ENCODE measurements at regions not wholly inside any gene's neighbourhood (a gene's known extent, or its start where the extent isn't known, plus 50 kb on each side); places are given as distances from the start of the nearest gene placed in this dataset.
A peak's percentile ranks its signal among the peaks of the same experiment; 100 is the strongest.

DNA sequence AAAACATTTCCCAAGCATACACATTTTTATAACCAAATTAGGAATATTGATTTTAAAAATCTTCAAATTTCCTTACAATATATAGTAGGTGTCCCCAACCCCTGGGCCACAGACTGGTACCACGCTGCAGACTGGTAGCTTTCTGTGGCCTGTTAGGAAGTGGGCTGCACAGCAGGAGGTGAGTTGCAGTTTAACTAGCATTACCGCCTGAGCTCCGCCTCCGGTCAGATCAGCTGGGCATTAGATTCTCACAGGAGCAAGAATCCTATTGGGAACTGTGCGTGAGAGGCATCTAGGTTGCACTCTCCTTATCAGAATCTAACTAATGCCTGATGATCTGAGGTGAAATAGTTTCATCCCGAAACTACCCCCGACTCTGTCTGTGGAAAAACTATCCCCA, 62.1 kb downstream of the ZWINT start:
- peak; percentile 13 for DNase-seq (ENCODE audit: low read depth, low spot score)
- H3K9me3 ChIP-seq (ENCODE audit: control insufficient read depth, insufficient read depth, low read length): no peaks in the 10 kb centered on the region
- H3K27ac ChIP-seq (ENCODE audit: low read length): no peak overlapping the region
- no peaks in the 10 kb centered on the region for H3K36me3 ChIP-seq (ENCODE audit: control insufficient read depth, insufficient read depth, low read length)
- WGBS (ENCODE audit: insufficient coverage, insufficient read length): no CpG with 5 or more reads among the region's 7 CpGs
- H3K27me3 ChIP-seq (ENCODE audit: control insufficient read depth, insufficient read depth, low read length): no peaks in the 10 kb centered on the region
- 0 out of 2 replicates have a peak, but pooled peaks cover 2% of the 10 kb centered on the region for H3K4me1 ChIP-seq (ENCODE audit: control insufficient read depth, insufficient read depth, low read length)
- H3K4me3 ChIP-seq (ENCODE audit: low read length): no peak overlapping the region

- Histone ChIP-seq H3K27ac (ENCODE audit: low read length) (no peak overlapping the region), H3K4me1 (ENCODE audit: control insufficient read depth, insufficient read depth, low read length) (0 out of 2 replicates have a peak, but pooled peaks cover 2% of the 10 kb centered on the region), H3K9me3 (ENCODE audit: control insufficient read depth, insufficient read depth, low read length) (no peaks in the 10 kb centered on the region), H3K4me3 (ENCODE audit: low read length) (no peak overlapping the region), H3K36me3 (ENCODE audit: control insufficient read depth, insufficient read depth, low read length) (no peaks in the 10 kb centered on the region), H3K27me3 (ENCODE audit: control insufficient read depth, insufficient read depth, low read length) (no peaks in the 10 kb centered on the region)
- no CpG with 5 or more reads among the region's 1 CpG for WGBS (ENCODE audit: insufficient coverage, insufficient read length)
- DNase-seq (ENCODE audit: low read depth, low spot score): no peak
These were observed 64.4 kb downstream of the ZWINT start for GRCh38 chr10:56296618-56297017.

DNA sequence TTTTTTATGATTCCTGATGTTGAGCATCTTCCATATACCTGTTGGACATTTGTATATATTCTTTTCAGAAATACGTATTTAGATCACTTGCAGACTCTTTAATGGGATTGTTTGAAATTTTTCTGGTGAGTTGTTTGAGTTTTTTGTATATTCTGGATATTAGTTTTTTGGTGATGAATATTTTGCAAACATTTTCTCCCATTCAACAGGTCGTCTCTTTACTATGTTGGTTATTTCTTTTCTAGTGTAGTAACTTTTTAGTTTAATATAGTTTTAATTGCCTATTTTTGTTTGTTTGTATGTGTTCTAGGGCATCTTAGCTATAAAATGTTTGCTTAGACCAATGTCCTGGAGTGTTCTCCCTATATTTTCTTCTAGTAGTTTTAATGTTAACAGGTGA, 72.7 kb downstream of the ZWINT start:
- no peaks in the 10 kb centered on the region for H3K9me3 ChIP-seq (ENCODE audit: control insufficient read depth, insufficient read depth, low read length)
- H3K4me1 ChIP-seq (ENCODE audit: control insufficient read depth, insufficient read depth, low read length): no peaks in the 10 kb centered on the region
- no CpG with 5 or more reads among the region's 2 CpGs for WGBS (ENCODE audit: insufficient coverage, insufficient read length)
- H3K4me3 ChIP-seq (ENCODE audit: low read length): no peak overlapping the region
- H3K27me3 ChIP-seq (ENCODE audit: control insufficient read depth, insufficient read depth, low read length): no peaks in the 10 kb centered on the region
- no peak overlapping the region for H3K27ac ChIP-seq (ENCODE audit: low read length)
- no peaks in the 10 kb centered on the region for H3K36me3 ChIP-seq (ENCODE audit: control insufficient read depth, insufficient read depth, low read length)
- no peak for DNase-seq (ENCODE audit: low read depth, low spot score)

DNA sequence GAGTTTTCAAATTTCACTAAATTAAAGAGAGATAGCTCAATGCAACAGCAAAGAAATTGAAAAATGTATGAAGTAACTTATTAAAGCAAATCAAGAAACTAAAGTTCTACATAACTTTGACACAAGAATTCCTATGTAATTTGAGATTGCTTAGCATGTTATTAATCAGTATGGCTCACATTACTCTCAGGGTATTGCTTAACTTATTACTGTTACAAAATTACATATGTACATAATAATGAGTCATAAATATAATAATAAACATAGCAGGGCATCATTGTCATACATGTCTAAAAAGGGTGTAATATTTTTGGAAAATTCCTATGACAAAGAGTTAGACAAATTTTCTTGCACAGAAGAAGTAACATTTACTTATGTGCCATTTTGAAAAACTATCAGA, 75.0 kb downstream of the ZWINT start:
- Histone ChIP-seq H3K9me3 (ENCODE audit: control insufficient read depth, insufficient read depth, low read length) (no peaks in the 10 kb centered on the region), H3K27ac (ENCODE audit: low read length) (no peak overlapping the region), H3K36me3 (ENCODE audit: control insufficient read depth, insufficient read depth, low read length) (no peaks in the 10 kb centered on the region)

GRCh38 chr10:56279270-56279669, 81.8 kb downstream of the ZWINT start:
- H3K27me3 ChIP-seq (ENCODE audit: control insufficient read depth, insufficient read depth, low read length): no peaks in the 10 kb centered on the region
- no peaks in the 10 kb centered on the region for H3K9me3 ChIP-seq (ENCODE audit: control insufficient read depth, insufficient read depth, low read length)
- no peaks in the 10 kb centered on the region for H3K36me3 ChIP-seq (ENCODE audit: control insufficient read depth, insufficient read depth, low read length)
- no peak overlapping the region for H3K4me3 ChIP-seq (ENCODE audit: low read length)
- H3K27ac ChIP-seq (ENCODE audit: low read length): no peak overlapping the region
- no peak for DNase-seq (ENCODE audit: low read depth, low spot score)
- H3K4me1 ChIP-seq (ENCODE audit: control insufficient read depth, insufficient read depth, low read length): no peaks in the 10 kb centered on the region

More for the DNA sequence above, 75.0 kb downstream of the ZWINT start:
- no peaks in the 10 kb centered on the region for H3K4me1 ChIP-seq (ENCODE audit: control insufficient read depth, insufficient read depth, low read length)
- no peaks in the 10 kb centered on the region for H3K27me3 ChIP-seq (ENCODE audit: control insufficient read depth, insufficient read depth, low read length)
- no peak overlapping the region for H3K4me3 ChIP-seq (ENCODE audit: low read length)
- DNase-seq (ENCODE audit: low read depth, low spot score): no peak

DNA sequence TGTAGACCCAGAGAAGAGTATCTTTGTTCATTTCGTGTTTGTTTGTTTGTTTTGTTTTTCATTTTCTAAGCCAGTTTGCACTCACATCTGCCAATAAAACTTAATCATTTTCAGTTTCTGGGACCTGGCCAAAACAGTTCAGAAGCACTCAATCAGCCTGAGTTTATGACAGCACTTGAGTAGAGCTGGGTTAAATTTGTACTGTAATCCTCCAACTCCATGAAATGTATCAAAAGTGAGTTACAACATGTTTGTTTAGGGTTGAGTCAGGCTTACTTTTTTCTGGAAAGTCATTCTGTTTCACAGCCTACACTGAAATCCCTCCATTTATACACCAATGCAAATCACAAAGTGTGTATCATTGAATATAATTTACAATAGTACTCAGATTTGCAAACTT, 91.9 kb downstream of the ZWINT start:
- WGBS (ENCODE audit: insufficient coverage, insufficient read length): no CpG with 5 or more reads among the region's 1 CpG
- no peak overlapping the region for H3K27ac ChIP-seq (ENCODE audit: low read length)
- no peak for DNase-seq (ENCODE audit: low read depth, low spot score)

GRCh38 chr10:56266120-56266519, 94.9 kb downstream of the ZWINT start:
- no CpG with 5 or more reads among the region's 1 CpG for WGBS (ENCODE audit: insufficient coverage, insufficient read length)
- no peaks in the 10 kb centered on the region for H3K36me3 ChIP-seq (ENCODE audit: control insufficient read depth, insufficient read depth, low read length)
- no peak for DNase-seq (ENCODE audit: low read depth, low spot score)
- no peak overlapping the region for H3K4me3 ChIP-seq (ENCODE audit: low read length)
- H3K27ac ChIP-seq (ENCODE audit: low read length): no peak overlapping the region
- H3K9me3 ChIP-seq (ENCODE audit: control insufficient read depth, insufficient read depth, low read length): no peaks in the 10 kb centered on the region
- no peaks in the 10 kb centered on the region for H3K27me3 ChIP-seq (ENCODE audit: control insufficient read depth, insufficient read depth, low read length)
- no peaks in the 10 kb centered on the region for H3K4me1 ChIP-seq (ENCODE audit: control insufficient read depth, insufficient read depth, low read length)

More for the DNA sequence above, 91.9 kb downstream of the ZWINT start:
- no peak overlapping the region for H3K4me3 ChIP-seq (ENCODE audit: low read length)
- H3K4me1 ChIP-seq (ENCODE audit: control insufficient read depth, insufficient read depth, low read length): no peaks in the 10 kb centered on the region
- H3K36me3 ChIP-seq (ENCODE audit: control insufficient read depth, insufficient read depth, low read length): no peaks in the 10 kb centered on the region
- no peaks in the 10 kb centered on the region for H3K27me3 ChIP-seq (ENCODE audit: control insufficient read depth, insufficient read depth, low read length)
- H3K9me3 ChIP-seq (ENCODE audit: control insufficient read depth, insufficient read depth, low read length): no peaks in the 10 kb centered on the region

DNA sequence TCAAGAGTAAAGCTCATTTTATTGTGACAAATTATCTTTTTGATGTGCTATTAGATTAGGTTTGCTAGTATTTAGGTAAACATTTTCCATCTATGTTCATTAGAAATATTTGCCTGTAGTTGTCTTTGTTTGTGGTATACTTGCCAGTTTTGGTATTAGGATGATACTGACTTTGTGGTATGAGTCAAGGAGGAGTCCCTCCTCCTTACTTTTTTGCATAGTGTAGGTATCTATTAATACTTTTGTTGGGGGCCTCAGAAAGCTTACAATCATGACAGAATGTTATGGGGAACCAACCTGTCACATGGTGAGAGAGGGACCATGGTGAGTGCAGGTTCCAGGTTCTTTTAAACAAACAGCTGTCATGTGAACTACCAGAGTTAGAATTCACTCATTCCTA, 102.1 kb downstream of the ZWINT start:
- DNase-seq (ENCODE audit: low read depth, low spot score): no peak
- no peaks in the 10 kb centered on the region for H3K9me3 ChIP-seq (ENCODE audit: control insufficient read depth, insufficient read depth, low read length)
- no peaks in the 10 kb centered on the region for H3K27me3 ChIP-seq (ENCODE audit: control insufficient read depth, insufficient read depth, low read length)
- H3K4me3 ChIP-seq (ENCODE audit: low read length): no peak overlapping the region
- H3K4me1 ChIP-seq (ENCODE audit: control insufficient read depth, insufficient read depth, low read length): no peaks in the 10 kb centered on the region
- H3K36me3 ChIP-seq (ENCODE audit: control insufficient read depth, insufficient read depth, low read length): no peaks in the 10 kb centered on the region
- no peak overlapping the region for H3K27ac ChIP-seq (ENCODE audit: low read length)

- no CpG with 5 or more reads among the region's 2 CpGs for WGBS (ENCODE audit: insufficient coverage, insufficient read length)
- DNase-seq (ENCODE audit: low read depth, low spot score): no peak
- no peaks in the 10 kb centered on the region for H3K36me3 ChIP-seq (ENCODE audit: control insufficient read depth, insufficient read depth, low read length)
These were observed 102.7 kb downstream of the ZWINT start for GRCh38 chr10:56258378-56258777.

DNA sequence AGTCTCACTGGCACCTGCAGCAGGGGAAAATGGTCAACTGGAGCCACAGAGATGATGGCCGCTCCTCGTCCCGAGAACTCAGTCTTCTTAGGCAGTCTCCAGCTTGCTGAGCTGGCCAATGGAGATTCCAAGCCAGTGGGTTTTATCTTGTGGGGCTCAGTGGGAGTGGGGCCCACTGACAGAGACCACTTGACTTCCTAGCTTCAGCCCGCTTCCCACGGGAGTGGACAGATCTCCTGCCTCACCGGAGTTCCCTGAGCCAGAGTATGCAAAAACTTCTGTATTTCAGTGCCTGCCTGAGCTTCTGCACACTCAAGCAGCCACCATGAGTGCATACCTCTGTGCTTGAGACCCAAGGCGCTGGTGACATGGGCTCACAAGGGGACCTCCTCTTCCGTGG, 105.8 kb downstream of the ZWINT start:
- H3K27me3 ChIP-seq (ENCODE audit: control insufficient read depth, insufficient read depth, low read length): no peaks in the 10 kb centered on the region
- H3K4me3 ChIP-seq (ENCODE audit: low read length): no peak overlapping the region
- H3K4me1 ChIP-seq (ENCODE audit: control insufficient read depth, insufficient read depth, low read length): no peaks in the 10 kb centered on the region
- WGBS (ENCODE audit: insufficient coverage, insufficient read length): no CpG with 5 or more reads among the region's 8 CpGs
- no peaks in the 10 kb centered on the region for H3K9me3 ChIP-seq (ENCODE audit: control insufficient read depth, insufficient read depth, low read length)
- H3K27ac ChIP-seq (ENCODE audit: low read length): no peak overlapping the region
- H3K36me3 ChIP-seq (ENCODE audit: control insufficient read depth, insufficient read depth, low read length): no peaks in the 10 kb centered on the region
- DNase-seq (ENCODE audit: low read depth, low spot score): no peak

More at GRCh38 chr10:56258378-56258777, 102.7 kb downstream of the ZWINT start:
- Histone ChIP-seq H3K9me3 (ENCODE audit: control insufficient read depth, insufficient read depth, low read length) (no peaks in the 10 kb centered on the region), H3K27ac (ENCODE audit: low read length) (no peak overlapping the region), H3K27me3 (ENCODE audit: control insufficient read depth, insufficient read depth, low read length) (no peaks in the 10 kb centered on the region), H3K4me1 (ENCODE audit: control insufficient read depth, insufficient read depth, low read length) (no peaks in the 10 kb centered on the region), H3K4me3 (ENCODE audit: low read length) (no peak overlapping the region)

DNA sequence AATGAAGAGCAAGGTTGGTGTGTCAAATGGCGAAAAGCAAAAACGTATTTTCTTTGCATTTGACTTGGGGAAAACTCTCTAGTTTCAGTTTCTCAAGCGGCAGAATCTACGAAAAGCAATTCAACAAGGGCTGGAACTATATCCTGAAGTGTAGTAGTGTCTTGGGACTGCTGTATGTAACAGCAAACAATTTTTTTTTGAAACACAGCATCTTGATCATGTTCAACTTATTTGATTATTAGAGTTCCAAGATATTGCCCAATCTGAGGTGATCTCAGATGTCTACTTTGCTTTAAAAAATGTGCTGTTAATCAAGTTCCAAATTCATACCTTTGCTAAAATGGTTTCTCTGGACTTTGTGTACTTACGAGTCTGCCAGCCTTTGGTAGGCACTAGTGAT, 120.6 kb downstream of the ZWINT start:
- no CpG with 5 or more reads among the region's 5 CpGs for WGBS (ENCODE audit: insufficient coverage, insufficient read length)
- Histone ChIP-seq H3K4me1 (ENCODE audit: control insufficient read depth, insufficient read depth, low read length) (no peaks in the 10 kb centered on the region), H3K4me3 (ENCODE audit: low read length) (no peak overlapping the region), H3K27ac (ENCODE audit: low read length) (no peak overlapping the region), H3K36me3 (ENCODE audit: control insufficient read depth, insufficient read depth, low read length) (no peaks in the 10 kb centered on the region), H3K27me3 (ENCODE audit: control insufficient read depth, insufficient read depth, low read length) (no peaks in the 10 kb centered on the region), H3K9me3 (ENCODE audit: control insufficient read depth, insufficient read depth, low read length) (no peaks in the 10 kb centered on the region)
- no peak for DNase-seq (ENCODE audit: low read depth, low spot score)
